DOHH2 (cell line): ENCODE measurements at regions not wholly inside any gene's neighbourhood (a gene's known extent, or its start where the extent isn't known, plus 50 kb on each side); places are given as distances from the start of the nearest gene placed in this dataset.

Experiments used
- H3F3A ChIP-seq: fragments of 200-600 bp; sonication (generic), shearing (Covaris generic); 2 replicates; pipeline ENCODE4 v1.6.0; 2016; ENCODE audit warnings: antibody characterized with exemption, mild to moderate bottlenecking; ENCODE audit not compliant: control insufficient read depth, insufficient read depth
- H3K27ac ChIP-seq: fragments of 200-600 bp; sonication (generic); 2 replicates; pipeline ENCODE4 v1.5.1; 2014; ENCODE audit warnings: low read depth, mild to moderate bottlenecking, low read length, moderate library complexity
- H3K27me3 ChIP-seq: fragments of 200-600 bp; sonication (generic); 2 replicates; pipeline ENCODE4 v1.6.1; 2014; ENCODE audit warnings: mild to moderate bottlenecking, low read length, mixed read lengths; ENCODE audit not compliant: control insufficient read depth
- H3K36me3 ChIP-seq: fragments of 200-600 bp; sonication (generic); 2 replicates; pipeline ENCODE4 v1.6.1; 2014; ENCODE audit warnings: mild to moderate bottlenecking, low read length, moderate library complexity, mixed read lengths; ENCODE audit not compliant: control insufficient read depth
- H3K4me1 ChIP-seq: fragments of 200-600 bp; sonication (generic); 2 replicates; pipeline ENCODE4 v1.6.1; 2014; ENCODE audit warnings: mild to moderate bottlenecking, low read length, mixed read lengths; ENCODE audit not compliant: control insufficient read depth
- H3K4me2 ChIP-seq: fragments of 200-600 bp; sonication (generic); 2 replicates; pipeline ENCODE4 v1.6.0; 2014; ENCODE audit warnings: mild to moderate bottlenecking, low read length, moderate library complexity
- H3K4me3 ChIP-seq: fragments of 200-600 bp; sonication (generic); 2 replicates; pipeline ENCODE4 v1.5.1; 2014; ENCODE audit warnings: mild to moderate bottlenecking, low read length, mixed read lengths
- H3K79me2 ChIP-seq: fragments of 200-600 bp; sonication (generic); 2 replicates; pipeline ENCODE4 v1.6.1; 2014; ENCODE audit warnings: mild to moderate bottlenecking, low read length, mixed read lengths; ENCODE audit not compliant: control insufficient read depth
- H3K9me2 ChIP-seq: fragments of 200-600 bp; sonication (generic); replicated peaks from 2 replicates; pipeline ENCODE4 v1.6.1; 2014; ENCODE audit warnings: mild to moderate bottlenecking, low read length, mixed read lengths; ENCODE audit not compliant: control insufficient read depth
- H3K9me3 ChIP-seq: fragments of 200-600 bp; sonication (generic); 2 replicates; pipeline ENCODE4 v1.6.1; 2014; ENCODE audit warnings: antibody characterized with exemption, low read length, mixed read lengths; ENCODE audit not compliant: control insufficient read depth, insufficient read depth
- H4K20me1 ChIP-seq: fragments of 200-600 bp; sonication (generic); 2 replicates; pipeline ENCODE4 v1.6.0; 2014; ENCODE audit warnings: low read depth, mild to moderate bottlenecking, antibody characterized with exemption, low read length, moderate library complexity; ENCODE audit not compliant: control insufficient read depth, insufficient read depth
- CTCF ChIP-seq: fragments of 200-600 bp; sonication (generic); IDR thresholded peaks from one replicate; pipeline ENCODE4 v1.5.1; 2014; ENCODE audit warnings: antibody characterized with exemption, mild to moderate bottlenecking, low read depth, low read length; ENCODE audit not compliant: poor library complexity, severe bottlenecking
- EZH2phosphoT487 ChIP-seq: fragments of 200-600 bp; sonication (generic); IDR thresholded peaks from 2 replicates; pipeline ENCODE4 v1.6.1; 2017; ENCODE audit warnings: borderline replicate concordance, mild to moderate bottlenecking, antibody characterized with exemption, low read length, moderate library complexity, mixed read lengths

- H3K4me2 ChIP-seq = no peak overlapping the region
- H3K79me2 ChIP-seq = no peaks in the 10 kb centered on the region
- no peak for TF ChIP-seq CTCF
- H3F3A ChIP-seq = no peaks in the 10 kb centered on the region
- no peaks in the 10 kb centered on the region for H3K4me1 ChIP-seq
- H3K36me3 ChIP-seq = no peaks in the 10 kb centered on the region
- peaks cover 7% of the 10 kb centered on the region for H3K27me3 ChIP-seq
- no peaks in the 10 kb centered on the region for H4K20me1 ChIP-seq
- no peak overlapping the region for H3K27ac ChIP-seq
- H3K4me3 ChIP-seq = no peak overlapping the region
- no peaks in the 10 kb centered on the region for H3K9me2 ChIP-seq
- no peaks in the 10 kb centered on the region for H3K9me3 ChIP-seq
Observed at GRCh38 chr7:35418716-35419390, 165.0 kb upstream of the TBX20 start.

DNA sequence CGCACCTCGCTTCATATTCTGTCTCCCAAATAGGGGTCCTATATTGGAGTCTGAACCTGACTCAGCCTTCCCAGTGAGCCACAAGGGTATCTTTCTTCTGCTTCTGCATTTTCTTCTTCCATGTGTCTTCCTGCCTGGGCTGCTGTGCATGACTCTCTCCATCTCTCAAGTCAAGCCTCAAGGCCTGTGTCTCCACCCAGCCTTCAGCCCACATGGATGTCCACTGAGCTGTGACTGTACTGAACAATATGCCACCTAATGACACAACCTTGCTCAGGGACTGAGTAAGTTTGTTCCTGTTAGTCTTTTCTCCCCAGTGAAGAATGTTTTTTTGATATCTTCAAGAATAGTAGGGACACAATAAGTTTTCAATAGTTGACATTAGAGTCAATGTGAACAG lies 162.7 kb upstream of the TBX20 start:
- TF ChIP-seq CTCF (no peak), EZH2phosphoT487 (no peak)
- Histone ChIP-seq H3K4me2 (no peak overlapping the region), H3K79me2 (no peaks in the 10 kb centered on the region)

DNA sequence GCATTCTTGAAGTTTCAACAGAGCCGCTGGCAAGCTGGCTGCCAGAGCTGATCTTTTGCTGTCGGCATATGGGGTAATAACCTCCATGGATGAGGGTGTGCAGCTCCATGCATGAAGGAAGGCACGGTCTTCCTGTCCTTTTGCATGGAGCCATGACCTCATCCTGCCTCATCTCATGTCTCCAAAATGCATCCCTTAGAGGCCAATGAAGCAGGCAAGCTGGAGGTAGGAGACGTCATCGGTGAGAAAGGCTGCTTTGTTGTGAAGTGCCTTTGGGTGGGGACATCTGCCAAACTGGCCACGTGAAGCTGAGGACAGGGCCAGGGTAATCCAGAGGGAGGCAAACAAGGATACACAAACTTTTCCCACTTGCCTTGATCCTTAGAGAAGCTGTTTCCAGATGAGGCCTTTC lies 161.5 kb upstream of the TBX20 start:
- Histone ChIP-seq H3K4me1 (no peaks in the 10 kb centered on the region), H3K27ac (no peak overlapping the region), H3K36me3 (no peaks in the 10 kb centered on the region), H3F3A (no peaks in the 10 kb centered on the region), H3K9me3 (no peaks in the 10 kb centered on the region), H3K9me2 (no peaks in the 10 kb centered on the region), H3K27me3 (peaks cover 7% of the 10 kb centered on the region), H3K79me2 (no peaks in the 10 kb centered on the region), H3K4me3 (no peak overlapping the region), H3K4me2 (no peak overlapping the region), H4K20me1 (no peaks in the 10 kb centered on the region)
- no peak for TF ChIP-seq EZH2phosphoT487
- TF ChIP-seq CTCF = no peak

More for the DNA sequence above, 162.7 kb upstream of the TBX20 start:
- H3K9me3 ChIP-seq = no peaks in the 10 kb centered on the region
- H4K20me1 ChIP-seq = no peaks in the 10 kb centered on the region
- no peaks in the 10 kb centered on the region for H3K36me3 ChIP-seq
- peaks cover 7% of the 10 kb centered on the region for H3K27me3 ChIP-seq
- H3K27ac ChIP-seq = no peak overlapping the region
- no peaks in the 10 kb centered on the region for H3F3A ChIP-seq
- H3K9me2 ChIP-seq = no peaks in the 10 kb centered on the region
- no peak overlapping the region for H3K4me3 ChIP-seq
- H3K4me1 ChIP-seq = no peaks in the 10 kb centered on the region
